A673 (cell line): ENCODE measurements at regions not wholly inside any gene's neighbourhood (a gene's known extent, or its start where the extent isn't known, plus 50 kb on each side); places are given as distances from the start of the nearest gene placed in this dataset.

ENCODE experiments used
- CTCF ChIP-seq: fragments of 300-800, 200-600 bp; sonication (generic); conservative IDR thresholded peaks from 2 replicates; pipeline ENCODE4 v1.5.1; 2017; ENCODE audit warnings: low read depth, mild to moderate bottlenecking, antibody characterized with exemption, low read length, moderate library complexity, mixed read lengths
- EZH2 ChIP-seq: fragments of 200-600 bp; sonication (generic); IDR thresholded peaks from 2 replicates; pipeline ENCODE4 v1.6.1; 2017; ENCODE audit warnings: borderline replicate concordance, low read depth, mild to moderate bottlenecking, mixed read lengths, antibody characterized with exemption, low read length; ENCODE audit not compliant: poor library complexity, severe bottlenecking

DNA sequence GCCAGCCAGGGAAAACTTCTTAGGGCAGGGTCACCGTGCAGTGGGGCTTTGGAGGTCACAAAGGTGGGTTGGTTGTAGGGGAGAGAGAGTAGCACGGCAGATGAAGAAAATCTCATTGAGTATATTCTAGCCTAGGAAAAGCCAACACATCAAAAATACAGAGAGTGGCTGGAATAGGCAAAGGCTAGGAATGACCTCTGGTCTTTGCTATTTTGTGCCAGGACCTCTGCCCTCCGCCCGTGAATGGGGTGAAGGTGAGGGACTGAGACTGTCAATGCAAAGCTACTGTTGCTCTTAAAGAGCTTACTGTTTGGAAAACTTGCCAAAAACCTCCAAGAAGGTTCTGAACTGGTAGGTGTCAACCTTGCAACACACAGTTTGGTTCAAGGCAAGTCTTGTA is 346.7 kb downstream of the CDH26 start:
- TF ChIP-seq CTCF (no peak), EZH2 (no peak)
